Ramos (cell line): ENCODE measurements at regions not wholly inside any gene's neighbourhood (a gene's known extent, or its start where the extent isn't known, plus 50 kb on each side); places are given as distances from the start of the nearest gene placed in this dataset.

Experiments used
- in situ Hi-C: fragments of 300-500 bp; cut with MboI; formaldehyde crosslinking; loops from one replicate; pipeline ENCODE4 v1.14.3; 2022; ENCODE audit warnings: low sequenced_read_pairs; ENCODE audit not compliant: unreplicated experiment

GRCh38 chr2:207469943-207470729, 59.6 kb upstream of the CREB1 start:
- in situ Hi-C loops, result loop anchor here (5.0 kb wide), 1 partner anchor 778 kb away; no protein-coding TSS in a partner anchor

- in situ Hi-C loops, result no loop called here
Observed at GRCh38 chr2:207471261-207471660, 58.5 kb upstream of the CREB1 start.

DNA sequence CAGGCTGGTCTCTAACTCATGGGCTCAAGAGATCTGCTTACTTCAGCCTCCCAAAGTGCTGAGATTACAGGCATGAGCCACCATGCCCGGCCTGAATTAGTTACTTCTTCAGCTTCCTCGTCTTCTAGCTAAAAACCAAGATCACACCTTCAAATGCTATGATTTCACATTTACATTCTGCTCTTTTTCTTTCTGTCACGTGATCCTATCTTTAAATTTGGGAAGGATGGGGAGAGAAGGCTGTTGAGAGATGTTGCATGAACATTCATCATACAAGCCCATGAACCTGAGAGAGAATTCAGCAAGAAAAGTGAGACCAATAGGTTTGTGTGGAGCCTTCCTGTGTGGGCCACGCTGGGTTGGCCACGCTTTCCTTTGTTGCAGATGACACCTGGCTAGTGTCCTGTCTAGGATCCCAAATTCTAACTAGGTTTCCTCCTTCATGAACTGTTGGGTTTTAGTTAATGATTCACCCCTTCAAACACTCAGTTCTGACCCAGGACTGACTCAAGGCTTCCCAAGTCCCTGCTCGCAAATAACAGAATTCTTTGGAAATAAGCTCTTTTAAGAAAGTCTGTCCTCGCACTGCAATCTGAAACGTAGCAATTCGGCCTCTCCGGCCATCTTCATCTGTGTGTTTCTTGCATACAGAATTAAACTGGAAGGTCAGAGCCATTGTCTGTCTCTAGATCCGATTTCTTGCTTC, 57.3 kb upstream of the CREB1 start:
- in situ Hi-C loops, result no loop called here

DNA sequence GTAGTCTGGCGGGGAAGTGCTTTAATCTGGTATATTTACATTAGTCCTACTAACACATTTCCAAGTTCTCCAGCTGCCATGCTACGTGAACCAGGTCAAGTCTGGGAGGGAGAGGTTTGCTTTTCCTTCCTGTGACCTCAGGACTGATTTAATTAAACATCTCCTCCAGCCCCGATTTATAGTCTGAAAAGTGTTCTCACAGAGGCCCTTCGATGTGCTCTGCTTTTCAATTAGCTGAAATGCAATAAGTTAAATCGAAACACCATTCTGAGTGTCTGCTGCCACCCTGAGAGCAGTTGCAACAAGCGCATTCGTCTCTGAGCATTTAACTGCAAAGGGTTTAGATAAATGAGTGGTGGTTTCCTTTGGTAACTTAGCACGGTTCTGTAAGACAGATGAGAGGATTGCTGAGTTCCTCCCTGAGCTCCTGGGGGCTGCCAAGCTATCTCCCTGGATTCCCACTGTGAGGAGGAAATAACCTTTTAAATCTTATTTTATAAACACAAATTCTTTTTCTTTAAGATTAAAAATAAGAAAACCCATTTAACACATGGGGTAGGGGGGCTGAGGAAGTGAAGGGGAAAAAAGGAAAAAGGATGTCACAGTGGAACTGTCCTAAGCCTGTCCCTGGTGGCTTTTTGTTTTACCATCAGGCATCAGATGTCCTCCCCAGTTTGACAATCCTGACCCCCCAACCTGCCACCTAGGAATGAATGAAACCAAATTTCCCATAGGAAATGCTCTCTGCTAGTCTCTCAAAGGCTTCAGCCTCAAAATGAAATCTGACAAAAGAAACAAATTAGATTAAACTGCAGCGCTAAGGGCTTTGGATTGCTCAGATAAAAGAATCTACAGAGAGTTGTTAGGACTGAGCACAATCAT, 56.5 kb upstream of the CREB1 start:
- in situ Hi-C loops, result no loop called here

DNA sequence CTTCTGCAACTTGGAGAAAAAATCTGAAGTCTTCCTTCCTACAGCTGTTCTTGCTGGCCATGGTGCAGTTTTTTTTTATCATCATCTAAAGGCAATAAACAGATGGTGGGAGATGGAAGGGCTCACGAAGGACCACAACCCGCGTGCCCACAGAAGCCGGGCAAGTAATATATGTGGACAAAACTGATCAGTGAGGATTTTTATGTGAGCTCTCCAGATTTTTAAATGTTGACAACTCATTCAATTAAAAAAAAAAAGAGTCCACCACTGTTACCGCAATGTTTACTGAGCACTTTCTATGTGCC, 55.9 kb upstream of the CREB1 start:
- in situ Hi-C loops, result no loop called here

DNA sequence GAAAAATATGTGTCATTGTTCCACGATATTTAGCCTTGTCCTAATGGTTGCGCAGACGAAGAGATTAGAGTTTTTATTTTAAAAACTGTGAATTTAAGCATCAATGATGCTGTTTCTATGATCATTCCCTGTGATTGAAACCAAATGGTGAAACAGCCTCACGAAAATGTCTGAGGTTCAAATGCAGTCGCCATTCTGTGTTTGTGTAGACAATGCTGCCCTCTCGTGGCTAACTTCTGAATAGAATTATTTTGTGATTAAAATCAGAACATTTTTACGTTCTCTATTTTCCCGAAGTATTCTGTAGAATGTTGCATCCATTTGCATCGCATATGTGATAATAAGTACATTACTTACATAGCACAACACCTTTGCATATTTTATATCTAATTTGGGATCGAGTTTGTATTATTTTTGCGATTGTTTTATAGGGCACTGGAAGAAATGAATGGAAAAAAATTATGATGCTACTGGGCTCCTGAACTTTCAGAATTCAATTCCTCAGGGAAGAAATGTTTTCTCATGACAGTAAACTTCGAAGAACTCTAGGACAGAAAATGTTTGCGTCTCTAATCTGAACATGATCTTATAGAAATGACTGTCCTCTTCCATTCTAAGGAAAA, 54.8 kb upstream of the CREB1 start:
- in situ Hi-C loops, result no loop called here

- in situ Hi-C loops, result no loop called here
Observed at GRCh38 chr2:207475546-207475945, 54.2 kb upstream of the CREB1 start.

DNA sequence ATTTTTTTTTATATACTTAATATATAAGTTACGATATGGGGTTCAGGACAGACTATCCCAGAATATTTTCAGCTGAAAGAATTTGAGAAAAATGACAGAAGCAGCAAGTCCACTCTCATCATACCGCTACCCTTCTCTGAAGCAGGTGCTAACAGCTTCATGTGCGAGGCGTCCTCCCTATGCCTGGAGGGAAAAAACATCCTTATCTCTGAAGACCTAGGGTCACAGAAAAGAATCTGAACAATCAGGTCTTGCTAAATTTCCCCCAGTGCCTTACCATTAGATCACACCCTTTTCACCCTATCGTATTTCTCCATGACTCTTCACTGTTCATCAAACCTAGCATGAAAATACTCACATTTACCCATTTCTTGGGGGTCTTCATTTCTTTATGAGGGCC, 51.9 kb upstream of the CREB1 start:
- in situ Hi-C loops, result no loop called here

- in situ Hi-C loops, result no loop called here
Observed at GRCh38 chr2:207478572-207478971, 51.2 kb upstream of the CREB1 start.

DNA sequence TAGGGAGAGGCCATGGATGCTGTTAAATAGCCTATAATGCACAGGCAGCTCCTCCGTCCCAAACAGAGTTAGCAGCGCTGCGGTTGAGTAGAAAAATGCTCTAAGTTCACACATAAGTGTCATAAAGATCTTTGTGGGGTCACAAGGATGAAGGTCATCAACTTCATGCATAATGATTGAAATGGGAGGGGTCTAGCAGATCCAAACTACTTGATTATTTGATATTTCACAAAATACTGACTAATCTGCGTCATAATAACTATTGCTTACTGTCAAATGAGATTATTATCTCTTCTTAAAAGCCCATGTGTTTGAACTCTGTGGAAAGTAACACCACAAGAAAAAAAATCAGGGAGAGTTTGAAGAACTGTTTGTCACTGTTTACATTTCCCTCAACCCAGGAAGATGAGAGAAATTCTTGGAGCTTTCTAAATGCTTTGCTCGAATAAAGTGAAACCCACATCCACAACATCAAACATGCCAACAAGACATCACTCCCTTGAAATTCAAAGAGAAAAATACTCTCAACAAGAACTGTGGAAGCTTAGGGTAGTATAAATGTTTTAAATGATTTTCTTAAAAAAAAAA, 50.5 kb upstream of the CREB1 start:
- in situ Hi-C loops, result no loop called here
